Muscle layer of duodenum (tissue), 2 donors: ENCODE measurements at regions not wholly inside any gene's neighbourhood (a gene's known extent, or its start where the extent isn't known, plus 50 kb on each side); places are given as distances from the start of the nearest gene placed in this dataset.
"Not testable (repeated sequence)": the region's sequence is repeated elsewhere in the genome, so short reads cannot be mapped to it uniquely, and the experiment has no call there.

Source experiments
- H3K27ac ChIP-seq: one replicate; pipeline ENCODE4 v1.7.0; 2013; ENCODE audit warnings: mild to moderate bottlenecking, low read length
- H3K27me3 ChIP-seq: one replicate; pipeline ENCODE4 v1.7.0; 2013; ENCODE audit warnings: low read depth, mild to moderate bottlenecking, control low read depth, low read length
- H3K36me3 ChIP-seq, 2 donors: one replicate each; pipeline ENCODE4 v1.7.0; 2013; ENCODE audit warnings: low read length in 2 of 2, control low read depth in 1 of 2, mild to moderate bottlenecking in 1 of 2; ENCODE audit not compliant: insufficient read depth in 2 of 2, control insufficient read depth in 1 of 2
- H3K4me1 ChIP-seq, 2 donors: one replicate each; pipeline ENCODE4 v1.7.0; 2013; ENCODE audit warnings: low read length in 2 of 2, mild to moderate bottlenecking in 2 of 2, control low read depth in 1 of 2, moderate library complexity in 1 of 2; ENCODE audit not compliant: insufficient read depth in 2 of 2, control insufficient read depth in 1 of 2
- H3K4me3 ChIP-seq, 2 donors: one replicate each; pipeline ENCODE4 v1.7.0; 2013; ENCODE audit warnings: low read length in 2 of 2, low read depth in 1 of 2, mild to moderate bottlenecking in 1 of 2
- H3K9me3 ChIP-seq, 2 donors: one replicate each; pipeline ENCODE4 v1.7.0; 2013; ENCODE audit warnings: low read length in 2 of 2, control low read depth in 1 of 2, mild to moderate bottlenecking in 1 of 2; ENCODE audit not compliant: control insufficient read depth in 1 of 2
- donor health status: healthy.

DNA sequence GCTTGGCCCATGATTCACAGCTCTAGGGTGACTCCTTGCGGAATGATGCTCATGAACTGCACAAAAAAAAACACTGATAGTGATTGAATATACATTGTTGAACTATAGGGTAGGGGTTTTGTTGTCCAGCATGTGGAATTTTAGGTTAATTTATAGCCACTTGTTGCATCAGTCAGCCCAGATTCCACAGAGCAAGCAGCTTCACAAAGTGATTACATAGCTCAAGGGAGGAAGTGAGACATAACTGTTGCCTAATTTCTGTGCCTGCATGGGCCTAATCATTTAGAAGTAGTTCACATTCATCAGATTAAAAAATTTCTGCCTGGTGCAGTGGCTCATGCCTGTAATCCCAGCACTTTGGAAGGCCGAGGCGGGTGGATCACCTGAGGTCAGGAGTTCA lies 142.2 kb upstream of the ZNF722 start:
- peaks cover 0 to 14% of the 10 kb centered on the region in 2 donors for H3K9me3 ChIP-seq
- not testable (repeated sequence) for H3K4me3 ChIP-seq, H3K27me3 ChIP-seq, H3K27ac ChIP-seq, H3K4me1 ChIP-seq, H3K36me3 ChIP-seq

DNA sequence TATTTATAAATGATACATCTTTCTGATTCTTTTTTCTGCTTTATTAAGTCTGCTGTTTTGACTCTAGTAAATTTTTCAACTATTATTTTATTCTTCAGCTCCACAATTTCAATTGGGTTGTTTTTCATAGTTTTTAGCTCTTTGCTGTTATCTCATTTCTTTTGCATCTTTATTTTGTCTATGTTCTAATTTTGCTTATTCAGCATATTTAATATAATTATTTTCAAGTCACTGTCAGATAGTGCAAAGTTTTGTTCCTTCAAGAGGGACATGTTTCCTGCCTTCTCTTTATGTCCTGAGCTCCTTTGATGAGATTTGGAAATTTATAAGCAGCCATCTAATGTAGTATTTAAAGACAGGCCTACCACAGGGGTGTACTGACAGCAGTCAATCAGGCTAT lies 131.5 kb upstream of the ZNF722 start:
- no peak overlapping the region for H3K4me3 ChIP-seq
- H3K9me3 ChIP-seq: peaks cover 0 to 29% of the 10 kb centered on the region in 2 donors
- H3K27ac ChIP-seq: no peak overlapping the region
- H3K4me1 ChIP-seq: no peaks in the 10 kb centered on the region
- H3K36me3 ChIP-seq: no peaks in the 10 kb centered on the region
- H3K27me3 ChIP-seq: no peaks in the 10 kb centered on the region

DNA sequence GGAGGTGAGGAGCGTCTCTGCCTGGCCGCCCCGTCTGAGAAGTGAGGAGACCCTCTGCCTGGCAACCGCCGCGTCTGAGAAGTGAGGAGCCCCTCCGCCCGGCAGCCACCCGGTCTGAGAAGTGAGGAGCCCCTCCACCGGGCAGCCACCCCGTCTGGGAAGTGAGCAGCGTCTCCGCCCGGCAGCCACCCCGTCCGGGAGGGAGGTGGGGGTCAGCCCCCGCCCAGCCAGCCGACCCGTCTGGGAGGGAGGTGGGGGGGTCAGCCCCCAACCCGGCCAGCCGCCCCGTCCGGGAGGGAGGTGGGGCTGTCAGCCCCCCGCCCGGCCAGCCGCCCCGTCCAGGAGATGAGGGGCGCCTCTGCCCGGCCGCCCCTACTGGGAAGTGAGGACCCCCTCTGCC lies 124.4 kb upstream of the ZNF722 start:
- H3K4me3 ChIP-seq, H3K27ac ChIP-seq, H3K4me1 ChIP-seq, H3K27me3 ChIP-seq, H3K36me3 ChIP-seq: not testable (repeated sequence)
- peaks cover 15 to 39% of the 10 kb centered on the region in 2 donors for H3K9me3 ChIP-seq

DNA sequence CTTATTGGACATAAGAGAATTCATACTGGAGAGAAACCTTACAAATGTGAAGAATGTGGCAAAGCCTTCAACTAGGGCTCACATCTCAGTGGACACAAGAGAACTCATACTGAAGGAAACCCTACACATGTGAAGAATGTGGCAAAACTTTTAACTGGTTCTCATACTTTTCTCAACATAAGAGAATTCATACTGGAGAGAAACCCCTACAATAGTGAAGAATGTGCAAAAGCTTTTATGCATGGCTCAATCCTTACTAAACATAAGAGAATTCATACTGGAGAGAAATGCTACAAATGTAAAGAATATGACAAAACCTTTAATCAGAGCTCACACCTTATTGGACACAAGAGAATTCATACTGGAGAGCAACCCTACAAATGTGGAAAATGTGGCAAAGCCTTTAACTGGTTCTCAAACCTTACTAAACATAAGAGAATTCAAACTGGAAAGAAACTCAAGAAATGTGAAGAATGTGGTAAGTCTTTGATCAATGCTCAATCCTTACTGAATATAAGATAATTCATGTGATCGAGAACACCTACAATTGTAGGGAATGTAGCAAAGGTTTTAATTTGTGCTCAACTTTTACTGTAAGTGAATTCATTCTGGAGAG lies 121.8 kb upstream of the ZNF722 start:
- H3K36me3 ChIP-seq: no peaks in the 10 kb centered on the region
- no peaks in the 10 kb centered on the region for H3K4me1 ChIP-seq
- H3K4me3 ChIP-seq: peak overlapping the region in 1 of 2 donors; percentile 42
- peaks cover 21 to 58% of the 10 kb centered on the region in 2 donors for H3K9me3 ChIP-seq
- H3K27ac ChIP-seq: no peak overlapping the region
- no peaks in the 10 kb centered on the region for H3K27me3 ChIP-seq

DNA sequence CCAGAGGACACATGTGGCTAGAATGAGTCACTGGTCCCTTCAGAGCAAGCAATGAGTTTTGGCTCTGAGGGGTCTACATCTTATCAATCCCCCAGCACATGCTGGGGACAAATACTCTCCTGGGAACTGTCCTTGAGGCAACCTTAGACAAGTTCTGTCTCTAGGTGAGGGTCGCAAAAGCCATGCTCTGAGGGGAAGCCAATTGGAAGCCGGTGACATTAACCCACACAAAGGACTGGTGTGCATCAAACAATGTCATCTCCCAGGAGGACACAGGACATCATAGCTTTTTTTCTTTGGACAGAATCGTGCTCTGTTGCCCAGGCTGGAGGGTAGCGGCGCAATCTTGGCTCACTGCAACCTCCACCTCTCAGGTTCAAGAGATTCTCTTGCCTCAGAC lies 111.6 kb upstream of the ZNF722 start:
- Histone ChIP-seq H3K27me3 (no peaks in the 10 kb centered on the region), H3K27ac (no peak overlapping the region), H3K4me1 (no peaks in the 10 kb centered on the region), H3K36me3 (no peaks in the 10 kb centered on the region), H3K9me3 (peaks cover 0 to 56% of the 10 kb centered on the region in 2 donors), H3K4me3 (peak overlapping the region in 1 of 2 donors; percentile 32)

DNA sequence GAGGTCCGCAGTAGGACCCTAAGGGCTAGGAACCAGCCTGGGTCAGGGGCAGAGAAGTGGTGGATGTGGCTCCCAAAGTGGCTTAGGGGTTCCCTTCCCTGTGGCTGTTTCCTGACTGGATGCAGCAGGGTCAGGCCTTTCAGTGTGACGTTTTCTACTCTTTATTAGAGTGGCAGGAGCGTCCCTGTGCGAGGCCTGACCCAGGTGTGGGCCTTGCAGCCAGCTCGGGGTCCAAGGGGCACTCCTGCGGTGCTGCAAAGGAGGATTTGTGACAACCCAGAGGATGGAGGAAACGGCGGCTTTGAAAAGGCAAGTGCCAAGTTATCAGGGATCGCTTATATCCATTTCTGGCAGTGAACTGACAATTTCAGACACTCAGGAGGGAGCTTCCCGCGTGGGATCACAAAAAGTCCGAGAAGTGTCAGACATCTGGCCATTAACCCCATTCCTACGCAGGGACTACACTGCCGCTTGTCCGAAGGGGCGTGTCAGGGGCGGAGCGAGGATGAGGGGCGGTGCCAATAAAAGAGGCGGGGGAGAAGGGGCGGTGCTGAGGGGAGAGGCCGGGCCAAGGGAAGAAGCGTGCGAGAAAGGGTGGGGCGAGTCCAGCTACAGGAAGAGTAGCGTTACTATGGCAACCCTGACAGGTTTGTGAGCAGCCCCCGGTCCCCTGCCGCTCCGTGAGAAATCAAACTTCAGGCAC lies 98.8 kb upstream of the ZNF722 start:
- no peak overlapping the region for H3K27ac ChIP-seq

DNA sequence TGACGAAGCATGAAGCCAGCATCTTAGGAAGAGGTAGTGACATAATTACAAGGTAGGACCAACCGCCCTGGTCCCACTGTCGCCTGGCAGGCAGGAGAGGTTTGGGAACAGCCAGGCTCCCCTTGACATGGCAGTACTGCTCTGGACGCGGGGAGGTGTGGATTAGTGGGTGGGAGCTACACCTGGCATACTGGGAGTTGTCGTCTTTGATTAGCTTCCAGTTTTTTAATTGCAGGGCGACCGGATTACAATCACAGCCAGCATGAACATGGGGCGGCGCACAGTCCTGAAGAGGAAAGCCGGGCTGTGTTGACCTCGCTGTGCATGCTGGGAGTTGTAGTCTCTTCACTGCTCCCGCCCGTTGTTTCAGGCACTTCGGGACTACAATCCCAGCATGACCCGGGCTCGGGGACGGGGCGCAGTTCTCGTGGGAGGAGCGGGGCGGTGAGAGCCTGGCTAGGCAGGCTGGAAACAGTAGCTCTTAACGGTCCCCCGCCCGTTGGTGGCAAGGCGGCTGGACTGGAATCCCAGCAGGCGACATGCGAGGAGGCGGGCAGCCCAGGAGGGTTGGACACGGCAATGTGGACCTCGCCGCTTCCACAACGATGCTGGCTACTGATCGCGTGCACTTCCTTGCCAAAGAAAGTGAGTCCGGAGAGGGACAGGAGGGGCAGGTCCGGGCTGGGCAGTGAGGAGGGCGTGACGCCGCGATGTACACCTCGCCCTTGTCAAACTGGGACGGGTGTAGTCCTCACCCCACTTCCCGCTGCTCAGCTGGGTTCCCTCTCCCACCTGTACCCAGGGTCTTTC lies 98.0 kb upstream of the ZNF722 start:
- H3K27ac ChIP-seq: no peak overlapping the region
- peak overlapping the region; percentile 76 to 92 for H3K4me3 ChIP-seq
- peaks cover 0 to 2% of the 10 kb centered on the region in 2 donors for H3K9me3 ChIP-seq
- H3K4me1 ChIP-seq: peaks cover 0 to 9% of the 10 kb centered on the region in 2 donors
- H3K36me3 ChIP-seq: no peaks in the 10 kb centered on the region
- no peaks in the 10 kb centered on the region for H3K27me3 ChIP-seq

More for the DNA sequence above, 98.8 kb upstream of the ZNF722 start:
- peak overlapping the region; percentile 76 to 92 for H3K4me3 ChIP-seq
- H3K4me1 ChIP-seq: peaks cover 0 to 9% of the 10 kb centered on the region in 2 donors
- no peaks in the 10 kb centered on the region for H3K36me3 ChIP-seq
- H3K27me3 ChIP-seq: no peaks in the 10 kb centered on the region
- H3K9me3 ChIP-seq: peaks cover 0 to 2% of the 10 kb centered on the region in 2 donors

DNA sequence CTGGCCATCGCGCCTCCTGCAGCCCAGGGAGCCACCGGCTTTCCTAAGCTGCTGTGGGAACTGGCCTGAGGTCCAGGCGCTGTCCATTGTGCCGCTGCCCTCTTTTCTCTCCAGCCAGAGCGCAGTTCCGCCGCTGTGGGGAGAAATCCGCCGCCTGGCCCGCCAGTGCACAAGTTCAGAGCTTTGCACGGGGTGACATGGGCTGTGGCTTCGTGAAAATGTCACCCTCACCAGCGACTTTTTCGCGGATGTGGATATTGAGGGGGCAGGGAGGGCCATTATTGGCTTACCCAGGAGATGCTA lies 97.5 kb upstream of the ZNF722 start:
- H3K4me1 ChIP-seq, H3K9me3 ChIP-seq, H3K27me3 ChIP-seq, H3K27ac ChIP-seq, H3K36me3 ChIP-seq: not testable (repeated sequence)
- peak overlapping the region; percentile 76 to 92 for H3K4me3 ChIP-seq

DNA sequence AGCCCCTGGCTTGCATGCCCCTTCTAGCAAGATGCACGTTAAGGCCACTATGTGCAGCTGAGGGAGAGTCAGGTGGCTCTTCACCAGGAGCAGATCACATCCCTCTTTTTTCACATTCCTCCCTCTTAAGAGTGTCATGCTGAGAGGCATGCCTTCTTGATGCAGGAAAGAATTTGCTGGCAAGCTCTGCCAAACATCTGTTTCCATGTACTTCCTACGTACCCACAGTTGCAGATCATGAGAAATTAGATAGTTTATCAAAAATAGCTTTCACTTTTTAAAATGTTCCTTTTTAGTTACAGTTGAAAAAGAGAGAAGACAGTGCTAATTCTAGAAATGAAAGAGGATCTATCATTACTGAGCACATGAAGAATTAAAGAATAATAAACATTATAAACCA lies 79.7 kb upstream of the ZNF722 start:
- no peak overlapping the region for H3K27ac ChIP-seq
- H3K4me3 ChIP-seq: no peak overlapping the region
- H3K27me3 ChIP-seq: no peaks in the 10 kb centered on the region
- no peaks in the 10 kb centered on the region for H3K9me3 ChIP-seq
- H3K4me1 ChIP-seq: no peaks in the 10 kb centered on the region
- H3K36me3 ChIP-seq: no peaks in the 10 kb centered on the region

DNA sequence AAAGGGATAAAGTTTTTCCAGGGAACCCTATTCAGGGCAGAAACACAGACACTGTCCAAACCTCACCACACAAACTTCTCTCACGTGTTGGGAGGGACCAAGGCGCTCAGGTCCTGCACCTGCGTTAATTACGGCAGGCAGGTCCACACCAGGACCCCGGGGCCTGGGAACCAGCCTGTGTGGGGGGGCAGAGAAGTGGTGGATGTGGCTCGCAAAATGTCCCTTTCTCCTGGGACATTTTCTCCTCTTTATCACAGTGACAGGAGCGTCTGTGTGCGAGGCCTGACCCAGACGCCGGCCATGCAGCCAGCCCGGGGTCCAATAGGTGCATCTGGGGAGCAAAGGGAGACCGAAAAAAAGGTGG lies 73.4 kb upstream of the ZNF722 start:
- Histone ChIP-seq H3K9me3 (peaks cover 0 to 2% of the 10 kb centered on the region in 2 donors), H3K27me3 (no peaks in the 10 kb centered on the region), H3K4me1 (peaks cover 0 to 4% of the 10 kb centered on the region in 2 donors), H3K4me3 (peak overlapping the region; percentile 75 to 90), H3K36me3 (no peaks in the 10 kb centered on the region), H3K27ac (no peak overlapping the region)

DNA sequence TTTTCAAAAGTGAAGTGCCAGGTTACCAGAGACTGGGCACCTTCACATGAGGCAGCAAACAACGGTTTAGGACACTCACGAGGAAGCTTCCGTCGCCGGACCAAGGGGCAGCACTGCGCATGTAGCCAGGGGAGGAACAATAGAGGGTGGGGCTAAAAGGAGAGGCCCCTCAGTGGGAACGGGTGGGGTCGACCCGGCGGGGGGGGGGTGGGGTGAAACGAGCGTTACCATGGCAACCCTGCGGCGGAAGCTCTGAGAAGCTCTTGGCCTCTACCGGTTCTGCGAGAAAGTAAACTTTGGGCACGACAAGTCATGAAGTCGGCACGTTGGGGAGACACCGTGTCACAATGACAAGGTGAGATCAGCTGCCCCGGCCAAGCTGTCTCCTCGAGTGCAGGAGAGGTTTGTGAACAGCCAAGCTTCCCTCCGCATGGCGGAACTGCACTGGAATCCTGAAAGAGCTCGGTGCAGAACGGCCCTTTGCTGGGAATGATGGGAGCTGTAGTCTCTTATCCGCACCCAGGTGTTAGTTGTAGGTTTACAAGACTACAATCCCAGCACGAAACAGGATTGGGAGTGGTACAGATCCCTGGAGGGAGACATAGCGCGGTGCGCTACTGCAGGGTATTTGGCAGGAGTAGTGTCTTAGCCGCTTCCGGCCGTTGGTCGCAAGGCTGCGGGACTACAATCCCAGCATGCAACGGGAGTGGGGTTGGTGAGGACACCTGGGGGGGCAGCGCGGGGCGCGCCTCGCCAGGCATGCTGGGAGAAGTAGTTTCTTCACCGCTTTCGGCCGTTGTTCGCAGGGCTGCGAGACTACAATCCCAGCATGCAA lies 72.8 kb upstream of the ZNF722 start:
- Histone ChIP-seq H3K36me3 (no peaks in the 10 kb centered on the region), H3K9me3 (peaks cover 0 to 2% of the 10 kb centered on the region in 2 donors), H3K27me3 (no peaks in the 10 kb centered on the region), H3K4me1 (peaks cover 0 to 4% of the 10 kb centered on the region in 2 donors), H3K27ac (peak overlapping the region; percentile 90), H3K4me3 (peak overlapping the region; percentile 75 to 90)
